NOMO-1 treated with dmso at 0.1 percent for 144 hours (cell line): ENCODE measurements at regions not wholly inside any gene's neighbourhood (a gene's known extent, or its start where the extent isn't known, plus 50 kb on each side); places are given as distances from the start of the nearest gene placed in this dataset.

Experiments
- DNase-seq: peaks from one replicate; lab custom pipeline; 2025; ENCODE audit not compliant: unreplicated experiment; lab: John Stamatoyannopoulos, UW

DNA sequence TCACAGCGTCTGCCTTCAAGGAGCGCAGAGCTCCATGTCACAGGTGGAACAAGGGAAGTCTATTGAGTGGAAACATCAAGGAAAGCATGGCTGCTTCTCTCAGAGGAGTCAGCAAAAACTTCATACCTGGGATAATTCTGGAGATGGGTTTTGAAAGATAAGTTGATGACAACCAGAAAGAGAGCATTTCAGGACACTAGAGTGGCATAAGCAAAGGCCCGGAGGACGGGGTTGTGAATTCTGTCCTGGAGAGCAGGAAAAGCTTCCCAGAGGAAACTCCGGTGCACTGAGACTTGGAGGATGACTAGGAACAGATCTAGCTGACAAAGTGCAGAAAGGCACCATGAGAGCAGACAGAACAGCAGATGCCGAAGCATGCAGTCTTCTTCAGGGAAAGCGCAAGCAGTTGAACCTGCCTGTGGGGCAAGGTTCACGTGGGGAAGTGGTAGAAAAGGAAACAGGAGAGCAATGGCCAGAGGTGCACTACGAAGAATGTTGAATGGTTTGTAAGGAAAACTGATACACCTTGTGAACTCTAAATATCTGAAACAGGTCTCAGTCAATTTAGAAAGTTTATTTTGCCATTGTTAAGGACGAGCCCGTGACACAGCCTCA lies 222.9 kb downstream of the PLPP3 start:
- DNase-seq = no peak

DNA sequence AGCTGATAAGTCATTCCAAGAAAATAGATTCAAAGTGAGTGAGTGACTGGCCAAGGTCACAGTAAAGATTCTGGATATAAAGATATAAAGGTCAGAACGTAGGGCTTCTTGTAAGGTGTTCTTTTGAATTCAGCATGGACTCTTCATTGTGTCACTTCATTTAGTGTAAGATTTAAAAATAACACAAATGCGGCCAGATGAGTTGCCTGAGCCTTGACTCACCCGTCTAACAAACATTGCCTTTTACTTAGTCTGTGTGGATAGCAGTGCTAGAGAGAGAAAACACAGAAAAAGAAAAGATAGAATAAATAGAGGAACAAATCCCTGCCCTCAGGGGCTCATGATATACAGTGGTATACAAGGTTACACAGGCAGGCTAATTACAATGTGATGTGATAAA lies 223.4 kb downstream of the PLPP3 start:
- no peak for DNase-seq

DNA sequence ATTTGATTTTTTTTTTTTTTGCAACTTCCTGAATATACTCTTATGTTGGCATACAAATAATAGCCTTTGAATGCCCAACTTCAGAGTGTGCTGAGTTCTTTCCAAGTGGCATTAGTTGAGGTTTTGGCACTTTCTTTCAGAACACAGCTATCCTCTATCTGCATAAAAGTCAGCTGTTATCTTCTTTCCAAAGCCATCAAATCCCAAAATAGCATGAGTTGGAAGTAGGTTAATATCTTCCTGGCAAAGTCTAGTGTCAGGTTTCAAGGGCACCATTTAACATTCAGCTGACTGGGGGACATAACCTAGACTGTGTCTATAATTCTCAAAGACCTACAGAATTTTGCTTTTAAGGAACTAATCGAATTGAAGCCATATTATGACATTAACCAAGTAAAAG lies 223.9 kb downstream of the PLPP3 start:
- no peak for DNase-seq

DNA sequence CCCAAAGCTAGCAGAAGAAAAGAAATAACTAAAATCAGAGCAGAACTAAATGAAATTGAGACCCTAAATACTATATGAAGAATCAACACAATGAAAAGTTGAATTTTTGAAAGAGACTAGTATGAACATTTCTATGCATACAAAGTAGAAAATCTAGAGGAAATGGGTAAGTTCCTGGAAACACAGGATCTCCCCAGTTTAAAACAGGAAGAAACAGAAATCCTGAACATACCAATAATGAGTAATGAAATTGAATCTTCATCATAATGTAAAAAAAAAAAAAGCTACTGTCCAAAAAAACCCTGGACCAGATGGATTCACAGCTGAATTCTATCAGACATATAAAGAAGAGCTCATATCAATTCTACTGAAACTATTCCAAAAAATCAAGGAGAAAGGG lies 233.5 kb downstream of the PLPP3 start:
- no peak for DNase-seq

DNA sequence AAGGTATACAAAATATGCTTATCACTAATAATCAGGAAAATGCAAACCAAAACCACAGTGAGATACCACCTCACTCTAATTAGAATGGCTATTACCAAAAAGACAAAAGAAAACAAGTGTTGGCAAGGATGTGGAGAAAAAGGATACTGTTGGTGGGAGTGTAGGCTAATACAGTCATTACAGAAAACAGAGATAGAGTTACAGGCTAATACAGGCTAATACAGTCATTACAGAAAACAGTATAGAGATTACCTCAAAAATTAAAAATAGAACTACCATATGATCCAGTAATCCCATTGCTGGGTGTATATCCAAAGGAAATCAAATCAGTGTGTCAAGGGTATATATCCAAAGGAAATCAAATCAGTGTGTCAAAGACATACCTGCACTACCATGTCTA lies 238.4 kb downstream of the PLPP3 start:
- DNase-seq = no peak

DNA sequence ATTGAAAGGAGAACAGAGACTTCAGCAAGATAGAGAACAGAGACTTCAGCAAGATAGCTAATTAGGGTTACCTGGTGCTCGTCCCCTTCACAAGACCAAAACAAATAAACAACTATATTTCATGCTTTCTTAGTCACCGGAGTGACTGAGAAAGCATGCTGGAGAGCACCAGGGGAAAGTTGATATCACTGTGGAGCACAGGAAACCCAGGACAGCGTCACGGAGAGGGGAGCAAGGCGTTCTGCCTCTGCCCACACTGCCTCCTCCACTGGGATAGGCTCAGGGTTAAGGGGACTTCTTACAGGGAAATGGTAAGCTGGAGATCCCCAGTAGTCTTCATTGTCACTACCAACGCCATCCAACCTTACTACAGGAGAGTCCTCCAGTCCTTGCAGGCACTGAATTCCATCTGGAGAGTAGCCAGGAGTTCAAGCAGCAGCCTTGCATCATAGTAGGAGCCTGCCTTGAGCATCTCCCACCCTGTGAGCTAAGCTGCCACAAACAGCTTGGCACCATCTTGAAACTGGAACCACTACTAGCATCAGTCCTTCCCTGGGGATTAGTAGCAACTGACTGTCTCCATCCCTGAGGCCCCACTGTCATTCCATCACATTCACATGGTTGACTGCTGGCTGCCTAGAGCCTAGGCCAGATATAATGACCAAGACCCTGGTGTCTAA lies 239.4 kb downstream of the PLPP3 start:
- DNase-seq = no peak

DNA sequence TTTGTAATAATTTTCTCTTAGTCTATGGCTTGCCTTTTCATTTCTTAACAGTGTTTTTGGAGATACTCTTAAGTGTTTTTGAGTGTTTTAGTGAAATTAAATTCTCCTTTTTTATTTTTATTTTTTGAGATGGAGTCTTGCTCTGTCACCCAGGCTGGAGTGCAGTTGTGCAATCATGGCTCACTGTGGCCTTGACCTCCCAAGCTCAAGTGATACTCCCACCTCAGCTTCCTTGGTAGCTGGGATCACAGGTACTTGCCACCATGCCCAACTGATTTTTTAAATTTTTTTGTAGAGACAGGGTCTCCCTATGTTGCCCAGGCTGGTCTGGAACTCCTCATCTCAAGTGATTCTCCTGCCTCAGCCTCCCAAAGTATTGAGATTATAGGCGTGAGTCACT lies 240.3 kb downstream of the PLPP3 start:
- DNase-seq = no peak

DNA sequence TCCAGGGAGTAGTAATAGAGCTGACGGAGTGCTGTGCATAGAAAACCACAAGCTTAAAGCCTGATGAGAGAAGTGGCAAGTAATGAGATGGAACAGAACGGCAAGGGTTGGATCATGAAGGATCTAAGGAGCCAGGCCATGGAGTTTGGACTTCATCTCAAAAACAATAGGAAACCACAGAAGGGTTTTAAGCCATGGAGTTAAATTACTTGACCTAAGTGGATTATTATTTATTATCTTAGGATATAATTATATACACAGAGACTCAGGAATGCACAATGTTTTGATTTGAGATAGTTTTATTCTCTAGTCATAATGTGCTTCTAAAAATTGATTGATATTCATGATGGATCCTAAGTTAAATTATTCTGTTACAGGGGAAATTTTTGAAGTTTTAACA lies 242.4 kb downstream of the PLPP3 start:
- DNase-seq = no peak

DNA sequence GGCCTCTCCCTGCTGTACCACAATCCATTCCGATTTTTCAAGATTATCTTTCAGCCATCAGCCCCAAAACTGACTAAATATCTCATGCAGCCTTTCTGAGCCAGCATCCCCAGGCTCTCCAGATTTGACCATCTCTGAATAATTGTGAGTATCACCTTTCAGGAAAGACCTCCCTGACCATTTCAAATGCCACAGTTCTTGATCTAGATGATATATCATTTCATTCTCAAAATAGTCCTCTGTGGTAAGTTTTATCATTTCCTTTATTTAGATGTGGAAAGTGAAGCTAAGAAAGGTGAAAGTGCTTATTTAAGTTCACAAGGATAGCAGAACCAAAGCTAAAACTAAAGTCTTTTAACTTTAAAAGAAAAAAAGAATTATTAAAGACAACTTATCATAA lies 244.0 kb downstream of the PLPP3 start:
- DNase-seq = no peak

DNA sequence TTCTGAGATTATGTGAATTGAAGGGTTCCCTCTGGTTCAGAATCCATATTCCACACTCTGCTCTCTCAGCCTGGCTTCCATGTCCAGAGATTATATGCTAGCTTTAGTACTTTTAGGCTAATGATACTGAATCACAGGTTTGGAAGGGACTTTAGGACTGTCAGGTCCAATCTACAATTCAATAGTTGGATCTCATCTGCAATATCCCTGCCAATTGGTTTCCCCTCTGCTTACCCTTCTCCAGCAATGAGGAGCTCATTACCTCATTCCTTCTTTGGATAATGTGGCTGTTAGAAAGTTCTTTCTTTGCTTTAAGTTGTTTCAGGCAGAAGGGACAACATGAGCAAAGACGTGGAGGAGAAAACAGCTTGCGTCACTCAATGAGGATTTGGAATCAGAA lies 245.3 kb downstream of the PLPP3 start:
- no peak for DNase-seq

DNA sequence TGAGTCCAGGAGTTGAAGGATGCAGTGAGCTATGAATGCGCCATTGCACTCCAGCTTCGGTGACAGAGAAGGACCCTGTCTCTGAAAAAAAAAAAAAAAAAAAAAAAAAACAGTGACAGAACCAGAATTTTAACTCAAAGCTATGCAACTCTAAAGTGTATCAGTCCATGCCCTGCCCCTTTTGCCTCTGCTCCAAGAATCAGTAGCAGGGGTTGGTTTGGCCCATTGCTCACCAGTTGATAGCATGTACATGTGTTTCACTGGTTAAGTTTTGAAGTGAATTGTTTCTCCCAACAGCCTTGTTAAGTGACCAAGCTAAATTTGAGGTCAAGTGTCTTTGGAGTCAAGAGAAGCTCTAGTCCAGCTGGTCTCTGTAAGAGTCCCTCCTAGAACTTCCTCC lies 245.9 kb downstream of the PLPP3 start:
- no peak for DNase-seq

DNA sequence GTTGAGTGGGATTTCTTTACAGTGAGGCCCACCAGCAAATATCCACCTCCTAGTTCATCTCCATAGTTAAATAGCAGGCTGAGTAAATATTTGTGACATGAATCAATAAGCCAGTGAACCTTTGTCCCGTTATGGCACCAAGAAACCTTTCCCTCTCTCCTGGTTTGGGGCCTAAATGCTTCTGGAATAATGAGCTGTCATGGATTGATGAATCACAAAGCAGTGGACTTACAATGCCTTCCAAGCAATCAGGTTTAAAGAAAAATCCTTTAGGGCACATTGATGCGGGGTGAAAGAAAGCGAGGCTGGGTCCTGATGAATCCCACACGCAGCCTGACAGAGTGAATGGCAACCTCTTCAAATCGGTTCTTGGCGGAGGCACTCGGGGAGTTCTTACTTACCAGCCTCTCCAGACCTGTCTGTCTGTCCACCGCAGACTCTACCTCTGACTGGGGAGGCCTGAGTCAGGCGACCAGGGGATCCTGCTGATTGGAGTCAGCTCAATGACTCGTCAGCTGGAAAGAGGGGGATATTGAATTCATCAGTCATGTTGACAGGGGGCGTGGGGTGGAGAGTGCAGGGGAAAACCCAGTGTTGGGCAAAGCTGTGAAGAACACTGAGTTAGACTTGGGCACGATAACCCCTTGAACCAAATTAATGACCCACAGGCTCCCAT lies 247.3 kb downstream of the PLPP3 start:
- DNase-seq = no peak

DNA sequence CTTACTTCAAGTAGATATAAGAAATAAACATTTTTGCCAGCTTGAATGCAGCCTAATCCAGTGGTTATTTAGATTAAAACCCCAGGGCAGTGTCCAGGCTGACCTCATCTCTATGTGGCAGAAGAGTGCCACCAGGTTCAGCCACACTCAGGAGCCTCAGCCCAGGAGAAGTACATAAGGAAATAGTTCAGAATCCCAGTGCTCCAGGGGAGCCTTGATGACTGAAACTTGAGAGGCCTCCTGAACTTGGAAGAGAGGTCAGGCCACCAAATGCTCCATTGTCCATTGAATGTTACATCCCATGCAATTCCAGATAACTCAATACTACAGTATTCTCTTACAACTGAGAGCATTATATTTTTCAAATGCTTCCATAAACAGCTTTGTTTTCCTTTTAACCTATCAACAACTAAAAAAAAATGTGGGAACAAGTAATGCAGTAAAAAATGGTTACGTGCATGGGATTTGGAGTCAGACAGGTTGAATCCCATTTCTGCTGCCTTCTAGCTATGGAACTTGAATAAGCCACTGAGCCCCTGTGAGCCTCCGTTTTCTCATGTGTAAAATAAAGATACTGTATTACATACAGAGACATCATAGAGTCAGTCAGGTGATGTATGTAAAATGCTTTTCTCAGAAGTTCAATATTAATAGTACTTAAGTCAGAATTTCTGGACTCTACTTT lies 248.0 kb downstream of the PLPP3 start:
- DNase-seq = no peak

DNA sequence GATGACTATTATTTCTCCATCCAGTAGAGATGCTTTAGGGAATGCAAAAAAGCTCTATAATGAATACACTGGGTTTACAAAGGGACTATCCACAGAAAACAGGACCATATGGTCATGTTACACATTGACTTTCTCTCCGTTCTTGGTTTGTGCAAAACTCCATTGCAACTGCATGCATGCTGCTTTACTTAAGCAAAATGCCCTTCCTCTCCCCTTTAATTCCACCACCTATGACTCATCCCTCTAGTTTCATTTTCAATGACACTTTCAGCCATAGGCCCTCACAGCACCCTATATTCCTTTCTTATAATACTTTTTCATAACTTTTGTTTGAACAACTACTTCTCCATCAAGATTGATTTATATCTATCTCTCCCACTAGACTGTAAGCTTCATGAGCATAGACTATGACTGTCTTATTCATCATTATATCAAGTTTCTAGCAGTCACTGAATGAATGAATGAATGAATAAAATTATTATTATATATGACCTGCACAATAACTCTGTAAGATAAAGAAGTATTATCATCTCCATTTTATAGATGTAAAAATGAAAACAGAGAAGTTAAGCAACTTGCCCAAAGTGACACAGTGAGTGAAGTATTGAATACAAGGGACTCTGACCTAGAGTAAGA lies 248.9 kb downstream of the PLPP3 start:
- peak; percentile 57 for DNase-seq

DNA sequence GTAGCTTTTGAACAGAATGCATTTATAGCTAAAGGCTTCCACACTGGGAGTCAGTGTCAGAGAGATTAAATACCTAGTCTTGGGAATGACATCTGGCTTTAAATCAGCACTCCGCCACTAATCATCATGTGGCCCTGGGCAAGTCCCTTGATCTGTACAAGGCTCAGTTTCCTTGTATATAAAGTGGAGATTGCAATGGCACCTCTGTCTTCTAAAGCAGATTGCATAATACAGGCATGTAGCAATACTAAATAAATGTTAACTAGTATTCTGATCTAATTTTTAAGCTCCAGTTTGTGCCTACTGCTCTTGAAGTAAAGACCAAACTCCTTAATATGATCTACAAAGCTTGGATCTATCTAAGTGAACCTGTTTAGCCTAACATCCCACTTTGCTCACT lies 249.4 kb downstream of the PLPP3 start:
- no peak for DNase-seq

DNA sequence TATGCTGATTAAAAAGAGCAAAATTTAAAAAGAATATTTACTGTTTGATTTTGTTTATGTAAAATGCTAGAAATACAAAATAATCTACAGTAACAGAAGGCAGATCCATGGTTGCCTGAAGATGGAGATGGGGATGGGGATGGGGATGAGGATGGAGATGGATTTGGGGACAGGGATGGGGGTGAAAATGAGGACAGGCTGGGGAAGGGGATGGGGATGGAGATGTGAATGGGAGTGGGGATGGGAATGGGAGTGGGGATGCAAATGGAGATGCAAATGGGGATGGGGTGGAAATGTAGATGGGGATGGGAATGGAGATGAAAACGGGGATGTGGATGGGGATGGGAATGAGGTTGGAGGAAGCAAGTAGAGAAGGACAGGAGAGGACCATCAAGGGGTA lies 252.2 kb downstream of the PLPP3 start:
- DNase-seq = no peak

DNA sequence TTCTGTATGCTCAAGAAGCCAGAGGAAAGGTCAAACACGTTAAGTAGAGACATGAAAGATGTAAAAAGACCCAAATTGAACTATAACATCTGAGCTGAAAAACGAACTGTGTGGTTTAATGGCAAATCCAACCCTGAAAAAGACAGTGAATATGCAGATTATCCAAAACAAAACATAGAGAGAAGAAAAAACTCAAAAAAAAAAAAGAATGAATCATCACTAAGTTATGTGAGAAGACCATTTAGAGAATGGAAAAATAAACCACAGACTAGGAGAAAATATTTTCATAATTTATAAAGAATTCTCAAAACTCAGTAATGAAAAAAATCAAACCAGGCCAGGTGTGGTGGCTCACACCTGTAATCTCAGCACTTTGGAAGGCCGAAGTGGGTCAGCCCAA lies 253.3 kb downstream of the PLPP3 start:
- DNase-seq = no peak

DNA sequence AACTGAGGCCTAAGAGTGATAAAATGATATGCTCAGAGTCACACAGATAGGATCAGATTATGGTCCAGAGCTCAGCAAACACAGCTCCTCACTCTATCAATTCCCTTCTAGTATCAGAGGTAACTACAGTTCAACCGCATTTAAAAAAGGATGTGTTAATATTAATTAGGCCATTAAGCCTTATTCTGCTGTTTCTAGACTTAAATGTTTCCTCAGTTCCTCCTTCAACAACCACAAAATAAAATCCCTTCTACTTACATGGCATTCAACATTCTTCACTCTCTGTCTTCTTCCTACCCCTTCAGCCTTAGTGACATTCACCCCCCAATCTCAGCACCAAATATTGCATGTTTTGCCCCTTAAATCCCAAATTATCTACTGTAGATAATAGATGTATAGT lies 254.9 kb downstream of the PLPP3 start:
- no peak for DNase-seq

DNA sequence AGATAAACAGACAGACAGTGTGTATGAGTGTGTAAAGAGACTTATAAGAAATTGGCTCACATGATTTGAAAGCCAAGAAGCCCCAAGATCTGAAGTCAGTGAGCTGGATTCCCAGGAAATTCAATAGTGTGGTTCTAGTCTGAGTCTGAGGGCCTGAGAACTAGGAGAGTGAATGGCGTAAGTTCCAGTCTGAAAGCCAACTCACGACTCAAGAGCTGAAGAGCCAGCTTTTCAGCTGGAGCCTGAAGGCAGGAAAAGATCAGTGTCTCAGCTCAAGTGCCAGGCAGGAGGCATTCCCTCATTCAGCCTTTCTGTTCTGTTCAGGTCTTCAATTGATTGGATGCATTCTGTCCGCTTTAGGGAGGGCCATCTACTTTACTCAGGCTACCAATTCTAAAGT lies 257.2 kb downstream of the PLPP3 start:
- DNase-seq = no peak

DNA sequence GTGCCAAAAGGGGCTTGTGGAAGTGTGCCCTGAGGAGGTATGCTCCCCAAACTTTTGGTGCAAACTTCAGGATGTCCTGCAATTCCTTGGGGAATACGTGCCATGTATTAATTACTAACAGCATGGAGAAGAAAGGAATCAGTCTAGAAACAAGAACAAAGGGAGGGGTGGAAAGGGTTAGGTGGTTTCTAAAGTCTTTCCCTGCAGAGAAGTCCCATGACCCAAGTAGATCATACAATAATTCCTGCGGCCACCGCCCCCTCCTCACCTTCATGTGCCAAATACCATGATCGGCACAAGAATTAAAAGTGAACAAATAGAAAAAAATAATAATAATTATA lies 258.2 kb downstream of the PLPP3 start:
- no peak for DNase-seq

DNA sequence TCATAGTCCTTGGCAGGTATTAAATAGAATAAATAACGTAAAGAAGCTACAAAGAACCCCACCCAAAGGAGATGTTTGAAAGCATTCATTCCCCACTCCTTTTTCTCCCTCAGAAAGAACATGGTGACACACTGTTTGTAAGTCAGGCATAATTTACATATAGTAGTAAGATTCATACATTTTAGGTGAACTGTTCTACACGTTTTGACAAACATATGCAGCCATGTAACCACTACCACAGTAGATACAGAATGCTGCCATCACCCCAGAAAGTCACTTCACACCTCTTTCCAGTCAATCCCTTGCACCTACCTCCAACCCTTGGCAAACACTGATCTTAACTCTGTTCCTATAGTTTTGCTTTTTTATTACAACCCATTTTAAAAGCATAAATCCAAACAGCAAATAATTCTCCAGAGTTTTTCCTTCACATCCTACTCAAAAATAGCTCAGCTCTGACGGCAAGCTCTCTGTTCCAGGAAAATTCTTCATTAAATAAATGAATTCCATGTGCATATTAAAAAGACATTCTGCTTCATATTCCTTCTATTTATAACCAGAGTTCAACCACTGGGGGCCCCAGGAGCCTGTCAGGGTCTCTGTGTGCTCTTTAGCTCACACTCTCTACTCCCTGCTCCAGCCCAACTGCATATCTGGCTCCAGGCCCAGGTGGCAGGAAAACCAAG lies 258.8 kb downstream of the PLPP3 start:
- no peak for DNase-seq
